ENCODE measurements at regions not wholly inside any gene's neighbourhood (a gene's known extent, or its start where the extent isn't known, plus 50 kb on each side); places are given as distances from the start of the nearest gene placed in this dataset.

- TF ChIP-seq CTCF (IDR thresholded peaks at IDR 0.05), result no peak
Measured at GRCh38 chr6:131362070-131362469, 211.0 kb upstream of the ARG1 start.

GRCh38 chr6:131362696-131363095, 210.3 kb upstream of the ARG1 start:
- TF ChIP-seq CTCF (IDR thresholded peaks at IDR 0.05), result no peak

DNA sequence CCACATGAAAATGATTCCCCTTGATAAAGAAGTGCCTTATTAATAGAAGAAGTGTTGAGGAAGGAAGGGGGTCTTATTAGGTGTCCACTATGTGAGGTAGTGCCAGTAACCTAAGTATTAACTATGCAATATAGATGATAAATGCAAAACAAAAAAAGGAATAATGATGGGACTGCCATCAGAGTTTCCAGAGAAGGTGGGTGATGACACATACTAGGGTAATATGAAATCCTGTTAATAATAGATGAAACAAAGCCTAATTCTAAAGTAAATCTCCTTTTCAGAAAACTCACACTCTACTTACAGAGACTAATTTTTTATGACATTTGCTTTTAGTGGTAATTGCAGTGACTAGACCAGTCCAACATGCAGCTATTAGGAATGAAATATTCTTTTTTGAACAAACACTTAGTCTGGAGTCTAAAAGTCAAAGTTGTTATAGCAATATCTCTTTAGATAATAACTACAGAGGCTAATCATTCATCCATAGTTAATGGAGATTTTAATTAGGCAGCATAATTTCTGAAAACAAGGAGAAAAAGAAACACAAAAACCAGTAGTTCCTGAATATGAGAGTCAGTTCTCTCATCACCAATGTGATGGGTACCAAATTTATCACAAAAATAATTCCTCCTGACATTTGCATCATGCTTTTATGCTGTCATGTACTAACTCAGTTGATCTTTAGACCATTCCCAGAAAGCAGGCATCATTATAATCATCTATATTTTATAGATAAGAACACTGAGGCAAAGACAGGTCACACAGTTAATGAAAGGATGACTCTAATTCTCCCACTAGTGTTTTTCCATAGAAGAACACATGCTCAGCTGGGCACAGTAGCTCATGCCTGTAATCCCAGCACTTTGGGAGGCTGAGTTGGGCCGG, 208.8 kb upstream of the ARG1 start:
- TF ChIP-seq CTCF (IDR thresholded peaks at IDR 0.05), result no peak

DNA sequence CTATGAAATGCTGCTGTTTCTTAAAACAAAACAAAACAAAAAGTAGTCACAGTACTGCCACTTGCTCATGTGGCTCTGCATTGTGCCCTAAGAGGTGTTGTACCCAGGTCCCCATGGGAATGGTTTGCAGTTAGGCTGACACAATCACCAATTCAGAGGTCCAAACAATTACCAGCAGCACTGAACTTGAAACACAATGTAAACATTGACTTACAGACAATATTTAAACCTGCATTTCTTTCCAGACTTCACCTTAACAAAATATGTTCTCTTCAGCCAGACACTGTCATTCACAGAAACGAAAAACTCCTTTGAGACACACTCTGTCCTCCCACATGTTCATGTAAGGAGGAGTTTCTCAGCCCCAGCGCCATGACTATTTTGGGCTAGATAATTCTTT, 206.8 kb upstream of the ARG1 start:
- TF ChIP-seq CTCF (IDR thresholded peaks at IDR 0.05), result no peak

DNA sequence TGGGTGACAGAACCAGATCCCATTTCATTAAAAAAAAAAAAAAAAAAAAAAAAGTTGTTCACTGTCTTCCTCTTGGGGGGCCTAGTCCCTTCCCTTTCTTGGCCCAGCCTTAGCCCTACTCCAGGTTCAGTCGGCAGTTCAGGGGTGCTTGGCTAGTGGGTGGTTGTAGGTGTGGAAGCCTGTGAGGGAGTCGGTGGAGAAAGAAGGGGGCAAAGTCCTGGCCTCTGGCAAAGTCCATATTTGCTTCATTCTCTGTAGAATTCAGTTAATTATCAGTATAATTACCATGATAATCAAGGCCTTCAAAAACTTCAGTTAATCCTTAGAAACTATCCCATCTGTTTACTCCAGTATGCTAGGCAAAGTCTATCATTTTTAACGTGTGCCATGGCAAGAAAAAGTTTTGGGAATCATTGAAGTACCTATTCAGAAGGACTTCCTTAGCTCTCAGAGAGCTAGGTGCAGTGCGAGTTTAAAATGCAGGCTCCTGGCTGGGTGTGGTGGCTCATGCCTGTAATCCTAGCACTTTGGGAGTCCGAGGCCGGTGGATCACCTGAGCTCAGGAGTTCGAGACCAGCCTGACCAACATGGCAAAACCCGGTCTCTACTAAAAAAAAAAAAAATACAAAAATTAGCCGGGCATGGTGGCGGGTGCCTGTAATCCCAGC, 205.7 kb upstream of the ARG1 start:
- no peak for TF ChIP-seq CTCF (IDR thresholded peaks at IDR 0.05)

DNA sequence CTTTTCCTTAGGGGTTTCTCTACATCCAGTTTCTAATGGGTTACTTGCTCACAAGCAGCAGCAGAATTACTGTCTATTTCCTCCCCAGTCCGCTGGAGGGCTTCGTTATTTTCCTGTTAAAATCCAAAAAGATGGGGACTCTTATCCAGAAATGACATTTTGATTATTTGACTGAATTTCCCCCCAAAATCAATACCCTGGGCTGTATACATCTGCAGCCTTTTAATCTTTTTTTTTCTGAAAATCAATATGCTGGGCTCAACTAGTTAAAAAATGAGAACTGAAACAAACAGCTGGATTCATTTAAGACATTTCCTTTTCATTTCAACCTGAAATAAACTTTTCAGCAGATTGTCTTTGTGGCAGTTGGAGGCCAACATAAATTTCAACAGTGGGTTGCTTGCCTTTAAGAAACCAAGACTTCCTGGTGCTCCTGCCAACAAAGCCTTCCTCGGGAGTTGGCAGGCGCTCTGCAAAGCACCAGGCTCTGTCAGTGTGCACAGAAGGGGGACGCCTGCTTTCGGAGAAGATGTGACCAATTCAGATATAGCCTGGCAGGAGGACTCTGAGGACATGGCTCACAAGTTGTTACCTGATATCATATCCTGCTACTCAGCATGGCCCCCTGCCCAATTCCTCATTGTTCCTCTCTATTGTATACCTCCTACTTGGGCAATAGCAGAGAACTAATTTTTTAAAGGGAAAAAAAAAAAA, 204.7 kb upstream of the ARG1 start:
- no peak for TF ChIP-seq CTCF (IDR thresholded peaks at IDR 0.05)

DNA sequence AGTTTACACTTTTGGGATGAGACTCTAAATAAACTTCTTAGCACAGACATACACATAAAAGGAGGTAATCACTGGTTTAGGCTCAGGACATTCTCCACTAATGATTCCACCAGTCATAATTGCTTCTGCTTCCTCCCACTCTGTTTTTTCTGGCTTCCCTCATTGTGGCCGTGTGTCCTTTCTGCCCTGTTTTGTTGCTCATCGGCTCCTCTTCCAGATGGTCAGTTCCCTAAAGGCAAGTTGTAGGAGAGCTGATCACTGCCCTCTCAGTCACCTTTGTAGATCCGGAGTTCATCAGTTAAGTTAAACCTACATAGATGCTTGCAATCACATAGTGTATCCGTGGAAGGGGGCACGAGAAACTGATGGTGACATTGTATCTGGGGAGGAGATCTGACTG, 200.5 kb upstream of the ARG1 start:
- no peak for TF ChIP-seq CTCF (IDR thresholded peaks at IDR 0.05)

All from LNCAP (cell line).